HepG2 (cell line): ENCODE measurements at regions not wholly inside any gene's neighbourhood (a gene's known extent, or its start where the extent isn't known, plus 50 kb on each side); places are given as distances from the start of the nearest gene placed in this dataset.

Source experiments
- ATAC-seq: fragments of 200-7000 bp; cut with Tn5 transposase; 3 replicates; pipeline ENCODE4 v1.9.1; 2020; ENCODE audit warnings: mild to moderate bottlenecking, moderate library complexity
- BruUV-seq: library from RNA; stranded (reverse); fragments of 400-500 nt; replicated peaks from 2 replicates; lab custom pipeline; 2021; lab: Mats Ljungman, UMichigan
- CTCF ChIA-PET: fragments of 300-600 bp; formaldehyde crosslinking; extraction: SDS; loops from one replicate; lab custom pipeline; 2021; ENCODE audit warnings: low total read pairs, inconsistent platforms, low intra/inter-chr PET ratio; lab: Yijun Ruan, JAX
- POLR2A ChIA-PET: fragments of 350-600 bp; sonication (Branson Sonifier 250); formaldehyde crosslinking; loops from one replicate; lab custom pipeline; 2020; ENCODE audit warnings: antibody characterized with exemption, inconsistent platforms; lab: Yijun Ruan, JAX
- DNase-seq: peaks from one replicate; pipeline ENCODE4 v3.0.0-alpha.2; 2015; ENCODE audit warnings: low spot score
- FAIRE-seq: peaks from 3 replicates; lab custom pipeline; 2011; peaks lifted over from hg19 to GRCh38; lab: Jason Lieb, UNC
- H2AFZ ChIP-seq: one replicate; pipeline ENCODE4 v1.6.1; 2011; ENCODE audit warnings: low read length, inconsistent platforms
- H3K27ac ChIP-seq: fragments of 300-600 bp; 3 replicates; pipeline ENCODE4 v1.8.0; 2011; ENCODE audit warnings: mixed run types, mild to moderate bottlenecking, mixed read lengths, low read length, inconsistent platforms; ENCODE audit not compliant: insufficient read depth; ENCODE audit errors: extremely low read length
- H3K27me3 ChIP-seq, 2 experiments: fragments of 200-600 bp in 1 of 2; 2 replicates in 1 of 2; 3 replicates in 1 of 2; pipeline versions ENCODE4 v1.6.0 to v1.8.0; 2011; ENCODE audit warnings: low read length in 2 of 2, mild to moderate bottlenecking in 2 of 2, moderate library complexity in 2 of 2, inconsistent platforms in 1 of 2; ENCODE audit not compliant: insufficient read depth in 2 of 2, control insufficient read depth in 1 of 2
- H3K36me3 ChIP-seq, 2 experiments: fragments of 200-600 bp in 1 of 2; replicated peaks in 1 of 2; 2 replicates in 1 of 2; 3 replicates in 1 of 2; pipeline versions ENCODE4 v1.5.1 to v1.8.0; 2011; ENCODE audit warnings: low read length in 2 of 2, inconsistent platforms in 1 of 2; ENCODE audit not compliant: insufficient read depth in 2 of 2, control insufficient read depth in 1 of 2
- H3K4me1 ChIP-seq: 2 replicates; pipeline ENCODE4 v1.5.1; 2012; ENCODE audit warnings: low read length, inconsistent platforms; ENCODE audit not compliant: insufficient read depth
- H3K4me2 ChIP-seq: 2 replicates; pipeline ENCODE4 v1.6.0; 2011; ENCODE audit warnings: low read depth, low read length, inconsistent platforms
- H3K4me3 ChIP-seq, 3 experiments: fragments of 200-600 bp in 1 of 3; sonication (generic), shearing (Covaris generic) in 1 of 3; replicated peaks in 1 of 3; 2 replicates each; pipeline ENCODE4 v1.5.1; 2011 to 2016; ENCODE audit warnings: low read length in 3 of 3, inconsistent platforms in 2 of 3, low read depth in 2 of 3, mild to moderate bottlenecking in 2 of 3, control low read depth in 1 of 3, mixed read lengths in 1 of 3; ENCODE audit not compliant: insufficient read depth in 1 of 3
- H3K79me2 ChIP-seq: one replicate; pipeline ENCODE4 v1.6.1; 2011; ENCODE audit warnings: low read length, inconsistent platforms; ENCODE audit not compliant: insufficient read depth
- H3K9ac ChIP-seq: 2 replicates; pipeline ENCODE4 v1.6.0; 2011; ENCODE audit warnings: mild to moderate bottlenecking, low read depth, low read length, inconsistent platforms; ENCODE audit not compliant: insufficient read depth
- H3K9me3 ChIP-seq: 2 replicates; pipeline ENCODE4 v1.5.1; 2012; ENCODE audit warnings: mild to moderate bottlenecking, low read length
- H4K20me1 ChIP-seq: 2 replicates; pipeline ENCODE4 v1.6.0; 2011; ENCODE audit warnings: inconsistent platforms, mild to moderate bottlenecking, low read length, moderate library complexity; ENCODE audit not compliant: insufficient read depth
- ARHGAP35 ChIP-seq: sonication (generic); formaldehyde crosslinking; IDR thresholded peaks from 2 replicates; pipeline ENCODE4 v1.9.0; 2022; ENCODE audit warnings: mild to moderate bottlenecking, inconsistent platforms, moderate library complexity, missing genetic modification reagents, borderline replicate concordance
- DMAP1 ChIP-seq: IDR thresholded peaks from 2 replicates; pipeline ENCODE4 v1.6.1; 2016
- HMGXB4 ChIP-seq, 2 experiments: sonication (generic) in 1 of 2; formaldehyde crosslinking in 1 of 2; IDR thresholded peaks; 2 replicates each; pipeline versions ENCODE4 v1.4.0 to v1.6.1; 2018 to 2020; ENCODE audit warnings: missing genetic modification reagents in 2 of 2, borderline replicate concordance in 1 of 2, low read depth in 1 of 2, mild to moderate bottlenecking in 1 of 2, missing biosample characterization in 1 of 2
- NFATC3 ChIP-seq: sonication (generic); formaldehyde crosslinking; IDR thresholded peaks from 2 replicates; pipeline ENCODE4 v1.5.1; 2020; ENCODE audit warnings: mild to moderate bottlenecking, missing genetic modification reagents
- POGK ChIP-seq: sonication (generic); formaldehyde crosslinking; conservative IDR thresholded peaks from 2 replicates; pipeline ENCODE4 v1.8.0; 2022; ENCODE audit warnings: mild to moderate bottlenecking, moderate library complexity, missing genetic modification reagents
- RXRB ChIP-seq: IDR thresholded peaks from 2 replicates; pipeline ENCODE4 v1.6.1; 2016; ENCODE audit warnings: borderline replicate concordance, missing genetic modification reagents, missing compliant biosample characterization
- ZBTB4 ChIP-seq: sonication (generic); formaldehyde crosslinking; IDR thresholded peaks from 2 replicates; pipeline ENCODE4 v1.4.0; 2020; ENCODE audit warnings: missing genetic modification reagents, mild to moderate bottlenecking, borderline replicate concordance
- ZBTB7B ChIP-seq: sonication (generic); formaldehyde crosslinking; IDR thresholded peaks from 2 replicates; pipeline ENCODE4 v1.4.0; 2020; ENCODE audit warnings: missing genetic modification reagents
- ZFX ChIP-seq: sonication (generic); formaldehyde crosslinking; IDR thresholded peaks from 2 replicates; pipeline ENCODE4 v1.4.0; 2020; ENCODE audit warnings: mild to moderate bottlenecking, low read depth, missing genetic modification reagents, moderate library complexity
- ZNF674 ChIP-seq: sonication (generic); formaldehyde crosslinking; IDR thresholded peaks from 2 replicates; pipeline ENCODE4 v1.5.0; 2020; ENCODE audit warnings: low read depth, mild to moderate bottlenecking, missing genetic modification reagents
- WGBS: methylation state at CpG from one replicate; pipeline ENCODE4 v1.1.6; 2017; ENCODE audit warnings: low lambda C conversion rate; 5-methylcytosine and 5-hydroxymethylcytosine counted together
- in situ Hi-C: cut with HindIII; loops from 2 replicates; pipeline ENCODE4 v1.10.0; 2017; ENCODE audit warnings: low pct_unique_long_range_greater_than_20kb; ENCODE audit not compliant: extremely low pct_ligation_motif_present
- intact Hi-C: fragments of 100-400 bp; cut with micrococcal nuclease; formaldehyde crosslinking; loops from one replicate; pipeline ENCODE4 v1.10.0; 2022; ENCODE audit not compliant: unreplicated experiment

GRCh38 chr2:8578335-8579244 lies 103.3 kb upstream of the ID2 start (continued):
- no peak for TF ChIP-seq POGK
- no peak for TF ChIP-seq ZNF674 (CRISPR knock-in tag)
- TF ChIP-seq RXRB (CRISPR knock-in tag), result no peak
- no peak for TF ChIP-seq ARHGAP35 (CRISPR knock-in tag)
- no peak for TF ChIP-seq ZBTB7B (CRISPR knock-in tag)

GRCh38 chr2:8579485-8580085 lies 102.3 kb upstream of the ID2 start:
- ChIA-PET CTCF (no interaction called here), POLR2A (interaction anchor here (1.0 to 2.7 kb wide), 4 partner anchors 8 to 102 kb away, joined by 3 to 15 read pairs (median 8); partner anchors contain the start of gene ID2)
- DNase-seq (no peak), FAIRE-seq (no peak), ATAC-seq (no peak)
- in situ Hi-C loops (no loop called here), intact Hi-C loops (no loop called here)
- H3K9ac ChIP-seq, result no peak overlapping the region
- no peak overlapping the region for H3K4me2 ChIP-seq
- TF ChIP-seq ZFX, result no peak
- TF ChIP-seq NFATC3 (CRISPR knock-in tag), result no peak
- no peak for TF ChIP-seq DMAP1
- TF ChIP-seq ZBTB4 (CRISPR knock-in tag), result no peak
- no peak for TF ChIP-seq HMGXB4 (CRISPR knock-in tag; IDR thresholded peaks at IDR 0.05; ENCODE audit: borderline replicate concordance in 1 of 2, low read depth in 1 of 2)
- H3K27ac ChIP-seq, result no peak overlapping the region
- BruUV-seq, result no TSS peak
- no peaks in the 10 kb centered on the region for H3K36me3 ChIP-seq
- WGBS, result 58% methylated on average over 6 of the region's 6 CpGs
- no peak overlapping the region for H3K4me3 ChIP-seq
- H3K4me1 ChIP-seq, result peaks cover 90% of the 10 kb centered on the region
- no peaks in the 10 kb centered on the region for H3K79me2 ChIP-seq
- no peaks in the 10 kb centered on the region for H3K9me3 ChIP-seq
- H4K20me1 ChIP-seq, result no peaks in the 10 kb centered on the region
- H2AFZ ChIP-seq, result no peak overlapping the region
- H3K27me3 ChIP-seq, result no peaks in the 10 kb centered on the region; a peak in 1 of 5 replicates
